PC-9 (cell line): ENCODE measurements at regions not wholly inside any gene's neighbourhood (a gene's known extent, or its start where the extent isn't known, plus 50 kb on each side); places are given as distances from the start of the nearest gene placed in this dataset.
A peak's percentile ranks its signal among the peaks of the same experiment; 100 is the strongest.

ENCODE experiments used
- BruUV-seq: library from RNA; stranded (reverse); fragments of 400-500 nt; replicated peaks from 2 replicates; lab custom pipeline; 2021; lab: Mats Ljungman, UMichigan
- CTCF ChIA-PET: fragments of 300-600 bp; sonication (Branson Sonifier 250); formaldehyde crosslinking; loops from one replicate; lab custom pipeline; 2022; ENCODE audit warnings: antibody characterized with exemption; lab: Charles Lee
- POLR2A ChIA-PET: fragments of 300-600 bp; sonication (Branson Sonifier 250); formaldehyde crosslinking; loops from one replicate; lab custom pipeline; 2022; ENCODE audit warnings: antibody characterized with exemption; ENCODE audit not compliant: unreplicated experiment; lab: Charles Lee
- DNase-seq, 2 experiments: peaks; one replicate each; pipeline versions ENCODE4 v3.0.0 to v3.0.0-alpha.2; 2015 to 2022; ENCODE audit warnings: mixed read lengths in 1 of 2
- H2AFZ ChIP-seq: fragments of 200-600 bp; sonication (generic); 2 replicates; pipeline ENCODE4 v1.8.1; 2017; ENCODE audit warnings: antibody characterized with exemption
- H3F3A ChIP-seq: fragments of 200-600 bp; sonication (generic); 2 replicates; pipeline ENCODE4 v1.8.1; 2017; ENCODE audit warnings: antibody characterized with exemption, mild to moderate bottlenecking, low read depth; ENCODE audit not compliant: insufficient read depth
- H3K27ac ChIP-seq: fragments of 200-600 bp; sonication (generic); 2 replicates; pipeline ENCODE4 v1.6.1; 2016; ENCODE audit warnings: mixed run types
- H3K27me3 ChIP-seq: fragments of 200-600 bp; sonication (generic); 2 replicates; pipeline ENCODE4 v1.6.1; 2016; ENCODE audit warnings: low read depth, mixed run types; ENCODE audit not compliant: insufficient read depth
- H3K36me3 ChIP-seq: fragments of 200-600 bp; sonication (generic); 2 replicates; pipeline ENCODE4 v1.6.1; 2016; ENCODE audit warnings: low read depth, mixed run types
- H3K4me1 ChIP-seq: fragments of 200-600 bp; sonication (generic); replicated peaks from 2 replicates; pipeline ENCODE4 v1.6.1; 2016; ENCODE audit warnings: mixed run types; ENCODE audit not compliant: insufficient read depth
- H3K4me2 ChIP-seq: fragments of 200-600 bp; sonication (generic); 2 replicates; pipeline ENCODE4 v1.6.1; 2017; ENCODE audit warnings: mixed run types
- H3K4me3 ChIP-seq: fragments of 200-600 bp; sonication (generic); 2 replicates; pipeline ENCODE4 v1.6.1; 2016; ENCODE audit warnings: mixed run types
- H3K79me2 ChIP-seq: fragments of 200-600 bp; sonication (generic); 2 replicates; pipeline ENCODE4 v1.6.1; 2017; ENCODE audit warnings: low read depth, mixed run types
- H3K9me2 ChIP-seq: fragments of 200-600 bp; sonication (generic); 2 replicates; pipeline ENCODE4 v1.8.1; 2017; ENCODE audit warnings: mild to moderate bottlenecking; ENCODE audit not compliant: insufficient read depth
- H3K9me3 ChIP-seq: fragments of 200-600 bp; sonication (generic); 2 replicates; pipeline ENCODE4 v1.8.1; 2016; ENCODE audit warnings: low read depth; ENCODE audit not compliant: insufficient read depth
- H4K20me1 ChIP-seq: fragments of 200-600 bp; sonication (generic); 2 replicates; pipeline ENCODE4 v1.8.1; 2017; ENCODE audit not compliant: insufficient read depth
- EZH2 ChIP-seq: fragments of 200-600 bp; sonication (generic); IDR thresholded peaks from 2 replicates; pipeline ENCODE4 v1.8.0; 2017; ENCODE audit warnings: antibody characterized with exemption, low read depth
- intact Hi-C: fragments of 100-400 bp; cut with micrococcal nuclease; formaldehyde crosslinking; loops from one replicate; pipeline ENCODE4 v1.10.0; 2022; ENCODE audit not compliant: unreplicated experiment
- TF ChIP-seq, protein P1 (sequence below): fragments of 200-600 bp; sonication (generic); conservative IDR thresholded peaks from 2 replicates; pipeline ENCODE4 v1.6.1; 2017; ENCODE audit warnings: mixed run types, antibody characterized with exemption, mild to moderate bottlenecking, moderate library complexity

DNA sequence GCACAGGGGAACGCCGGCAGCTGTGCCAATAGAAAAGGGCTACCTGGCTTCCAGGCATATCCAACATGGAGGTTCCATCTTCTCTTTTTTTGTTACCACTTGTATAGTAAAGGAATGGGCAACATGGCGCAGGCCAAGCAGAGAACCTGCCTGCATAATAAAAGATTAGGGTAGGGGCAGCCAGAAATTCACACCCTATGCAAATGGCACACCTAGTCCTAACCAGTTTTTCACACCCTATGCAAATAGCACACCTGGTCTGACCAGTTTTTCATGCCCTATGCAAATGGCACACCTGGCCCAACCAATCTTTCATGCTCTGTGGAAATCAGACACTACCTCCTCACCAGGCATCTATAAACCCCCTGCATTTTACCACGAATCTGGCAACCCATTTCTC, 369.5 kb downstream of the IPMK start:
- no peak overlapping the region for H2AFZ ChIP-seq
- TF ChIP-seq, protein P1, sequence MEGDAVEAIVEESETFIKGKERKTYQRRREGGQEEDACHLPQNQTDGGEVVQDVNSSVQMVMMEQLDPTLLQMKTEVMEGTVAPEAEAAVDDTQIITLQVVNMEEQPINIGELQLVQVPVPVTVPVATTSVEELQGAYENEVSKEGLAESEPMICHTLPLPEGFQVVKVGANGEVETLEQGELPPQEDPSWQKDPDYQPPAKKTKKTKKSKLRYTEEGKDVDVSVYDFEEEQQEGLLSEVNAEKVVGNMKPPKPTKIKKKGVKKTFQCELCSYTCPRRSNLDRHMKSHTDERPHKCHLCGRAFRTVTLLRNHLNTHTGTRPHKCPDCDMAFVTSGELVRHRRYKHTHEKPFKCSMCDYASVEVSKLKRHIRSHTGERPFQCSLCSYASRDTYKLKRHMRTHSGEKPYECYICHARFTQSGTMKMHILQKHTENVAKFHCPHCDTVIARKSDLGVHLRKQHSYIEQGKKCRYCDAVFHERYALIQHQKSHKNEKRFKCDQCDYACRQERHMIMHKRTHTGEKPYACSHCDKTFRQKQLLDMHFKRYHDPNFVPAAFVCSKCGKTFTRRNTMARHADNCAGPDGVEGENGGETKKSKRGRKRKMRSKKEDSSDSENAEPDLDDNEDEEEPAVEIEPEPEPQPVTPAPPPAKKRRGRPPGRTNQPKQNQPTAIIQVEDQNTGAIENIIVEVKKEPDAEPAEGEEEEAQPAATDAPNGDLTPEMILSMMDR, result no peak
- no peak for TF ChIP-seq EZH2
- peaks cover 3% of the 10 kb centered on the region; the same call in 1 of the 2 replicates for H3K9me3 ChIP-seq
- peak; percentile 50 to 61 for DNase-seq
- H3K79me2 ChIP-seq, result no peaks in the 10 kb centered on the region
- H3K27me3 ChIP-seq, result no peaks in the 10 kb centered on the region
- no peak overlapping the region for H3K4me3 ChIP-seq
- ChIA-PET CTCF (no interaction called here), POLR2A (no interaction called here)
- H3K4me1 ChIP-seq, result peaks cover 12% of the 10 kb centered on the region; the same call in 1 of the 2 replicates
- intact Hi-C loops, result no loop called here
- no peak overlapping the region for H3K27ac ChIP-seq
- H3K4me2 ChIP-seq, result 0 out of 2 replicates have a peak overlapping the region, but pooled peaks have one; percentile 3
- H4K20me1 ChIP-seq, result no peaks in the 10 kb centered on the region
- H3K36me3 ChIP-seq, result no peaks in the 10 kb centered on the region
- BruUV-seq, result no TSS peak
- H3K9me2 ChIP-seq, result no peaks in the 10 kb centered on the region
- H3F3A ChIP-seq, result no peaks in the 10 kb centered on the region

DNA sequence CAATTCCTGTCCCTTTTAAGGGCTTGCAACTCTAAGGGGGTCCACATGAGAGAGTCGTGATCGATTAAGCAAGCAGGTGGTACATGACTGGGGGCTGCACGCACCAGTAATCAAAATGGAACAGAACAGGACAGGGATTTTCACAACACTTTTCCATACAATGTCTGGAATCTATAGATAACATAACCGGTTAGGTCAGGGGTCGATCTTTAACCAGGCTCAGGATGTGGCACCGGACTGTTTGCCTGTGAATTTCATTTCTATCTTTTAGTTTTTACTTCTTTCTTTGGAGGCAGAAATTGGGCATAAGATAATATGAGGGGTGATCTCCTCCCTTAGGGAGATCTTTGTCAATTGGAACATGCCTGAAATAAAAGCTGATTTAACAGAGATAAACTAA, 370.1 kb downstream of the IPMK start:
- H3K36me3 ChIP-seq, result no peaks in the 10 kb centered on the region
- no TSS peak for BruUV-seq
- H3K4me1 ChIP-seq, result peaks cover 12% of the 10 kb centered on the region; the same call in 1 of the 2 replicates
- intact Hi-C loops, result no loop called here
- H3F3A ChIP-seq, result no peaks in the 10 kb centered on the region
- H3K27me3 ChIP-seq, result no peaks in the 10 kb centered on the region
- H3K9me2 ChIP-seq, result no peaks in the 10 kb centered on the region
- H3K27ac ChIP-seq, result no peak overlapping the region
- no peak overlapping the region for H3K4me3 ChIP-seq
- 0 out of 2 replicates have a peak overlapping the region, but pooled peaks have one; percentile 3 for H3K4me2 ChIP-seq
- no peak for DNase-seq
- no peaks in the 10 kb centered on the region for H4K20me1 ChIP-seq
- POLR2A ChIA-PET, result no interaction called here
- no peak for TF ChIP-seq EZH2
- TF ChIP-seq, protein P1, result no peak
- H2AFZ ChIP-seq, result no peak overlapping the region
- H3K9me3 ChIP-seq, result peaks cover 3% of the 10 kb centered on the region; the same call in 1 of the 2 replicates
- H3K79me2 ChIP-seq, result no peaks in the 10 kb centered on the region
- CTCF ChIA-PET, result no interaction called here

DNA sequence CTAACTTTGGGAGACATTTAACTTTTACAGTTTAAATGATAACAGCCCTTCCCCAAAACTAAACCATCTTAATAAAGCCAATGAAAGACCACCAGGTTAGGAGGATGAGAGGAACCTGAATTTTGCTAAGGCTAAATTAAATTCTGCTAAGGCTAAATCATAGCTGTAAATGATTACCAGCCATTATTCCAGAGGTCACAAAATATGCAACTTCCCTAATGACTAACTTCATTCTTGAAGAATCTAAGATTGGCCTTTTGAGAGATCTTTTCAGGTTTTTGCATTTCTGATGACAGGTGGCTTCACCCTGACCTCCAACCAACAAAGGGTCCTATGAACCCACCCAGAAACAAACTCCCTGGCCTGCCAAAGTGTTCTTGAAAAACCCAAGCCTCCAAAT, 373.3 kb downstream of the IPMK start:
- Histone ChIP-seq H3K4me3 (no peak overlapping the region), H3K79me2 (no peaks in the 10 kb centered on the region), H3K4me2 (no peak overlapping the region), H3K27ac (no peak overlapping the region), H3K9me2 (no peaks in the 10 kb centered on the region), H3F3A (no peaks in the 10 kb centered on the region), H3K9me3 (no peaks in the 10 kb centered on the region), H3K27me3 (no peaks in the 10 kb centered on the region), H3K4me1 (peaks cover 12% of the 10 kb centered on the region; the same call in 1 of the 2 replicates), H3K36me3 (no peaks in the 10 kb centered on the region), H4K20me1 (no peaks in the 10 kb centered on the region), H2AFZ (no peak overlapping the region)
- intact Hi-C loops, result no loop called here
- BruUV-seq, result no TSS peak
- no peak for DNase-seq
- ChIA-PET CTCF (no interaction called here), POLR2A (no interaction called here)
- TF ChIP-seq, protein P1, result no peak
- no peak for TF ChIP-seq EZH2
